Stomach (tissue), 8 donors: ENCODE measurements at regions not wholly inside any gene's neighbourhood (a gene's known extent, or its start where the extent isn't known, plus 50 kb on each side); places are given as distances from the start of the nearest gene placed in this dataset.
"Not testable (repeated sequence)": the region's sequence is repeated elsewhere in the genome, so short reads cannot be mapped to it uniquely, and the experiment has no call there.

Source experiments
- DNase-seq, 2 donors: peaks; one replicate each; pipeline versions ENCODE4 v3.0.0 to v3.0.0-alpha.2; 2013 to 2019
- H3K27ac ChIP-seq, 5 donors: fragments of 200-600 bp in 4 of 5; sonication (generic) in 4 of 5; one replicate each; pipeline ENCODE4 v1.5.1; 2013 to 2019; ENCODE audit warnings: mild to moderate bottlenecking in 1 of 5, moderate library complexity in 1 of 5
- H3K27me3 ChIP-seq, 3 donors: fragments of 200-600 bp; sonication (generic); one replicate each; pipeline ENCODE4 v1.5.1; 2017 to 2019; ENCODE audit warnings: mixed run types in 1 of 3
- H3K36me3 ChIP-seq, 4 donors: fragments of 200-600 bp; sonication (generic); 1 replicate in 3 of 4; 2 replicates in 1 of 4; pipeline ENCODE4 v1.5.1; 2016 to 2019
- H3K4me1 ChIP-seq, 4 donors: fragments of 200-600 bp; sonication (generic); one replicate each; pipeline ENCODE4 v1.5.1; 2016 to 2019
- H3K4me3 ChIP-seq, 4 donors: fragments of 200-600 bp; sonication (generic) in 3 of 4; one replicate each; pipeline ENCODE4 v1.5.1; 2016 to 2019; ENCODE audit warnings: mild to moderate bottlenecking in 1 of 4
- H3K9me3 ChIP-seq, 4 donors: fragments of 200-600 bp; sonication (generic); one replicate each; pipeline ENCODE4 v1.5.1; 2016 to 2019
- CTCF ChIP-seq, 7 experiments: fragments of 450-650 bp in 4 of 7; fragments of 200-600 bp in 3 of 7; sonication (generic) in 3 of 7; IDR thresholded peaks; one replicate each; pipeline ENCODE4 v1.5.1; 2016 to 2019; ENCODE audit warnings: antibody characterized with exemption in 7 of 7, control low read depth in 2 of 7, mild to moderate bottlenecking in 1 of 7
- EP300 ChIP-seq: sonication (generic); formaldehyde crosslinking; IDR thresholded peaks from one replicate; pipeline ENCODE4 v1.6.1; 2017; ENCODE audit warnings: antibody characterized with exemption
- POLR2A ChIP-seq, 4 donors: fragments of 450-650 bp; IDR thresholded peaks; one replicate each; pipeline ENCODE4 v1.6.1; 2016; ENCODE audit warnings: antibody characterized with exemption in 4 of 4, control low read depth in 2 of 4, mild to moderate bottlenecking in 1 of 4, moderate library complexity in 1 of 4
- POLR2AphosphoS5 ChIP-seq, 3 donors: sonication (generic); formaldehyde crosslinking; IDR thresholded peaks; one replicate each; pipeline ENCODE4 v1.6.1; 2016; ENCODE audit warnings: antibody characterized with exemption in 3 of 3
- WGBS, 5 donors: extraction: QIAGEN DNeasy Blood & Tissue Kit in 3 of 5; methylation state at CpG; one replicate each; pipeline versions ENCODE4 v1.1.5 to v1.1.7; 2013 to 2018; 5-methylcytosine and 5-hydroxymethylcytosine counted together
- intact Hi-C: fragments of 100-400 bp; cut with DNase I; formaldehyde crosslinking; loops from one replicate; pipeline ENCODE4 v1.15.1; 2023; ENCODE audit warnings: low total_unique reads
- donor health status: healthy with polysubstance abuse.
- donor health status: Bipolar disorder and iron deficiency.
- donor health status: healthy.

GRCh38 chr2:57491213-57491612 is 555.4 kb upstream of the VRK2 start:
- Histone ChIP-seq H3K27ac (no peak overlapping the region), H3K27me3 (no peaks in the 10 kb centered on the region), H3K9me3 (no peaks in the 10 kb centered on the region), H3K4me1 (no peaks in the 10 kb centered on the region), H3K36me3 (no peaks in the 10 kb centered on the region), H3K4me3 (no peak overlapping the region)
- intact Hi-C loops, result no loop called here
- no peak for DNase-seq
- WGBS, 5 donors, result 76 to 95% (median 90%) methylated on average over 3 of the region's 3 CpGs
- TF ChIP-seq POLR2AphosphoS5 (IDR thresholded peaks at IDR 0.05) (no peak), EP300 (no peak), CTCF (IDR thresholded peaks at IDR 0.05) (no peak), POLR2A (IDR thresholded peaks at IDR 0.05) (no peak)

- H3K27me3 ChIP-seq, H3K36me3 ChIP-seq, H3K4me3 ChIP-seq, intact Hi-C loops, DNase-seq, H3K9me3 ChIP-seq, H3K4me1 ChIP-seq, H3K27ac ChIP-seq: not testable (repeated sequence)
- WGBS, 5 donors, result 78 to 93% (median 89%) methylated on average over 4 of the region's 4 CpGs
Measured at GRCh38 chr2:57493966-57494365, 552.6 kb upstream of the VRK2 start.

- H3K4me3 ChIP-seq, result no peak overlapping the region
- TF ChIP-seq CTCF (IDR thresholded peaks at IDR 0.05) (peak in 5 of 7 experiments; percentile 39 to 73 (median 50)), EP300 (no peak), POLR2AphosphoS5 (IDR thresholded peaks at IDR 0.05) (peak in 1 of 3 donors; percentile 6)
- intact Hi-C loops, result no loop called here
- no peaks in the 10 kb centered on the region for H3K27me3 ChIP-seq
- WGBS, 5 donors, result 14 to 19% (median 15%) methylated on average over 3 of the region's 3 CpGs
- H3K4me1 ChIP-seq, result no peaks in the 10 kb centered on the region
- DNase-seq, result peak; percentile 53 to 82
- no peak overlapping the region for H3K27ac ChIP-seq
- no peaks in the 10 kb centered on the region for H3K9me3 ChIP-seq
- no peaks in the 10 kb centered on the region for H3K36me3 ChIP-seq
Measured at GRCh38 chr2:57497489-57498096, 549.0 kb upstream of the VRK2 start.

GRCh38 chr2:57504787-57505186 is 541.8 kb upstream of the VRK2 start:
- H3K27me3 ChIP-seq, result no peaks in the 10 kb centered on the region
- H3K27ac ChIP-seq, result no peak overlapping the region
- no peaks in the 10 kb centered on the region for H3K4me1 ChIP-seq
- no peak for DNase-seq
- TF ChIP-seq CTCF (IDR thresholded peaks at IDR 0.05) (no peak), POLR2AphosphoS5 (IDR thresholded peaks at IDR 0.05) (no peak)
- no peak overlapping the region for H3K4me3 ChIP-seq
- H3K9me3 ChIP-seq, result no peaks in the 10 kb centered on the region
- 0 to 61% (median 47%) methylated on average over 1 of the region's 1 CpG for whole genome bisulfite sequencing, 5 donors
- intact Hi-C loops, result no loop called here
- no peaks in the 10 kb centered on the region for H3K36me3 ChIP-seq

- H3K9me3 ChIP-seq, result no peaks in the 10 kb centered on the region
- DNase-seq, result no peak
- 73 to 91% (median 87%) methylated on average over 2 of the region's 2 CpGs for WGBS, 5 donors
- intact Hi-C loops, result no loop called here
- TF ChIP-seq EP300 (no peak), CTCF (IDR thresholded peaks at IDR 0.05) (no peak), POLR2AphosphoS5 (IDR thresholded peaks at IDR 0.05) (no peak), POLR2A (IDR thresholded peaks at IDR 0.05) (no peak)
- no peaks in the 10 kb centered on the region for H3K36me3 ChIP-seq
- H3K4me3 ChIP-seq, result no peak overlapping the region
- H3K27ac ChIP-seq, result no peak overlapping the region
- H3K4me1 ChIP-seq, result no peaks in the 10 kb centered on the region
- no peaks in the 10 kb centered on the region for H3K27me3 ChIP-seq
Measured at GRCh38 chr2:57509189-57509588, 537.4 kb upstream of the VRK2 start.
